Osteoblast (primary cell): ENCODE measurements at regions not wholly inside any gene's neighbourhood (a gene's known extent, or its start where the extent isn't known, plus 50 kb on each side); places are given as distances from the start of the nearest gene placed in this dataset.
A peak's percentile ranks its signal among the peaks of the same experiment; 100 is the strongest.
"Not testable (repeated sequence)": the region's sequence is repeated elsewhere in the genome, so short reads cannot be mapped to it uniquely, and the experiment has no call there.

ENCODE experiments used
- DNase-seq: peaks from one replicate; pipeline ENCODE4 v3.0.0; 2011; ENCODE audit warnings: low spot score, mixed read lengths; ENCODE audit not compliant: insufficient read length; ENCODE audit errors: missing footprints
- H2AFZ ChIP-seq: 2 replicates; pipeline ENCODE4 v1.6.0; 2011; ENCODE audit warnings: mild to moderate bottlenecking, low read length
- H3K27ac ChIP-seq: 2 replicates; pipeline ENCODE4 v1.5.1; 2011; ENCODE audit warnings: mild to moderate bottlenecking, low read depth, low read length, moderate library complexity
- H3K27me3 ChIP-seq: 2 replicates; pipeline ENCODE4 v1.6.0; 2012; ENCODE audit warnings: mild to moderate bottlenecking, control low read depth, inconsistent platforms, low read length, moderate library complexity; ENCODE audit not compliant: insufficient read depth
- H3K36me3 ChIP-seq: 2 replicates; pipeline ENCODE4 v1.5.1; 2011; ENCODE audit warnings: mild to moderate bottlenecking, low read length, control low read depth, moderate library complexity; ENCODE audit not compliant: insufficient read depth
- H3K4me1 ChIP-seq: 2 replicates; pipeline ENCODE4 v1.5.1; 2011; ENCODE audit warnings: mild to moderate bottlenecking, low read length, control low read depth, moderate library complexity; ENCODE audit not compliant: insufficient read depth
- H3K4me2 ChIP-seq: 2 replicates; pipeline ENCODE4 v1.6.0; 2011; ENCODE audit warnings: mild to moderate bottlenecking, low read length; ENCODE audit not compliant: insufficient read depth
- H3K4me3 ChIP-seq: fragments of 200-600 bp; sonication (generic); 3 replicates; pipeline ENCODE4 v1.5.1; 2012; ENCODE audit warnings: mild to moderate bottlenecking, low read length, inconsistent platforms; ENCODE audit not compliant: insufficient read depth
- H3K79me2 ChIP-seq: 2 replicates; pipeline ENCODE4 v1.6.0; 2012; ENCODE audit warnings: mild to moderate bottlenecking, low read length, control low read depth, inconsistent platforms; ENCODE audit not compliant: insufficient read depth
- H3K9me3 ChIP-seq: 2 replicates; pipeline ENCODE4 v1.5.1; 2011; ENCODE audit warnings: low read depth, low read length, control low read depth
- H4K20me1 ChIP-seq: 2 replicates; pipeline ENCODE4 v1.6.0; 2012; ENCODE audit warnings: mild to moderate bottlenecking, low read length, control low read depth; ENCODE audit not compliant: insufficient read depth
- TF ChIP-seq, protein P1 (sequence below): IDR thresholded peaks from 2 replicates; pipeline ENCODE4 v1.5.1; 2011; ENCODE audit warnings: mild to moderate bottlenecking, low read depth, low read length, moderate library complexity; ENCODE audit errors: extremely low read depth

- TF ChIP-seq, protein P1, sequence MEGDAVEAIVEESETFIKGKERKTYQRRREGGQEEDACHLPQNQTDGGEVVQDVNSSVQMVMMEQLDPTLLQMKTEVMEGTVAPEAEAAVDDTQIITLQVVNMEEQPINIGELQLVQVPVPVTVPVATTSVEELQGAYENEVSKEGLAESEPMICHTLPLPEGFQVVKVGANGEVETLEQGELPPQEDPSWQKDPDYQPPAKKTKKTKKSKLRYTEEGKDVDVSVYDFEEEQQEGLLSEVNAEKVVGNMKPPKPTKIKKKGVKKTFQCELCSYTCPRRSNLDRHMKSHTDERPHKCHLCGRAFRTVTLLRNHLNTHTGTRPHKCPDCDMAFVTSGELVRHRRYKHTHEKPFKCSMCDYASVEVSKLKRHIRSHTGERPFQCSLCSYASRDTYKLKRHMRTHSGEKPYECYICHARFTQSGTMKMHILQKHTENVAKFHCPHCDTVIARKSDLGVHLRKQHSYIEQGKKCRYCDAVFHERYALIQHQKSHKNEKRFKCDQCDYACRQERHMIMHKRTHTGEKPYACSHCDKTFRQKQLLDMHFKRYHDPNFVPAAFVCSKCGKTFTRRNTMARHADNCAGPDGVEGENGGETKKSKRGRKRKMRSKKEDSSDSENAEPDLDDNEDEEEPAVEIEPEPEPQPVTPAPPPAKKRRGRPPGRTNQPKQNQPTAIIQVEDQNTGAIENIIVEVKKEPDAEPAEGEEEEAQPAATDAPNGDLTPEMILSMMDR, result no peak
- Histone ChIP-seq H3K27me3 (no peaks in the 10 kb centered on the region), H2AFZ (no peak overlapping the region), H3K4me1 (no peaks in the 10 kb centered on the region), H4K20me1 (no peaks in the 10 kb centered on the region), H3K4me2 (no peak overlapping the region), H3K36me3 (no peaks in the 10 kb centered on the region), H3K4me3 (no peak overlapping the region), H3K79me2 (no peaks in the 10 kb centered on the region), H3K27ac (no peak overlapping the region), H3K9me3 (no peaks in the 10 kb centered on the region)
- no peak for DNase-seq
Observed at GRCh38 chr3:153369561-153370374, 207.7 kb downstream of the RAP2B start.

DNA sequence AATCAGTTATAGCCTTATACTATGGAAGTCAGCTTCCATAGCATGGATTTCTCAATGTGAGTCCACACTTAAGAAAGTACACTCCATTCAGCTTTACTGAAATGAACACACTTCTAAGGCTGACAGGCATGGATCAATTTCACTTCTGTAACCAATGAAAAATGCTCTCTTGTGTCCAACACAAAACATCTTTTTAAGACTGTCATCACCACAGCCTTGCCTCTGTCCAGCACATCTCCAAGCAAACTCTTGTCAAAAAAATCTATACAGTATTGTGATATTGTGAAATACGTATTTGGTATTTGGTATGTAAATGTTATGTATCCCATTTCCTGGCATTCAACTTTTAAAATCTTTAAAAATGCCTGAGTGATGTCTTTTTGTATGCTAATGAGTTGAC is 208.7 kb downstream of the RAP2B start:
- no peaks in the 10 kb centered on the region for H3K79me2 ChIP-seq
- DNase-seq, result no peak

DNA sequence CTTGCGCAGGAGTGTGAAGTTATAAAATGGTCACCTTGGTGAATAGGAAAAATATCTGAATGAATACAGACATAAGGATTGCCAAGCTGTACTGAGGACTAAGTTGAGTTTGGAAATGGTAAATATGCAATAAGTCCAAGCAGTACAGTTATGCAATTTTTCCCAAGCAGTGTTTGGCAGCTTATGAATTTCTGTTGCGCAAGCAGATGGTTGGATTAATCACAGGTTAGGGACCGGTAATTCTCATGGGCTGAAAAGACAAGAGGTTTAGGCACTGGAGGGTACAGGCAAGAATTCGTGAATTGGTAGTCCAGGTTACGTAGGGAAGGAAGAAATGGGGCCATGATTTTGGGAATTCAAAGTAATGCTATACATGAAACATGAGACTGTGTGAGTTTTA is 210.3 kb downstream of the RAP2B start:
- Histone ChIP-seq H3K27me3 (no peaks in the 10 kb centered on the region), H4K20me1 (no peaks in the 10 kb centered on the region), H3K9me3 (no peaks in the 10 kb centered on the region), H3K4me1 (no peaks in the 10 kb centered on the region), H3K79me2 (no peaks in the 10 kb centered on the region), H2AFZ (no peak overlapping the region), H3K27ac (no peak overlapping the region), H3K4me2 (peak overlapping the region; percentile 53), H3K36me3 (no peaks in the 10 kb centered on the region), H3K4me3 (peak overlapping the region; percentile 22)
- TF ChIP-seq, protein P1, result no peak
- peak; percentile 83 for DNase-seq

More for the DNA sequence above, 208.7 kb downstream of the RAP2B start:
- H3K4me2 ChIP-seq, result no peak overlapping the region
- no peaks in the 10 kb centered on the region for H3K4me1 ChIP-seq
- H3K27me3 ChIP-seq, result no peaks in the 10 kb centered on the region
- no peaks in the 10 kb centered on the region for H4K20me1 ChIP-seq
- H3K36me3 ChIP-seq, result no peaks in the 10 kb centered on the region
- TF ChIP-seq, protein P1, result no peak
- no peak overlapping the region for H2AFZ ChIP-seq
- H3K4me3 ChIP-seq, result no peak overlapping the region
- H3K9me3 ChIP-seq, result no peaks in the 10 kb centered on the region
- no peak overlapping the region for H3K27ac ChIP-seq

DNA sequence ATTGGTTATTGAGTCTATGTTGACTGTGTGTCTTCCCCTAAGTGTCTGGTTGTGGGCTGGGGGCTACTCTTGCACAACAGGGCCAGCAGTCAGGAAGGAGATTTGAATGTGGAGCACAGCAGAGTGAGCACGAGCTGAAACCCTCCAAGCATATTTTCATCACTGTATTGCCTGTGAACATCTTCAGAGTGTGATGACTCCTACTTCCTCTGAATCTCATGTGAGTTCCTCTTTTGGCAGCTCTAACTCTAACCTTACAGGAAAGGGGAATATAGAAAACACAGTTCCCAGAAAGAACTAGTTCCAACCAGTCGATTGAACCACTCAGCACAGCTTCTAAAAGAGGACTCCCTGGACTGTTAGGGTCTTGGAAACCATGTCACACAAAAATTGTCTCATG is 211.6 kb downstream of the RAP2B start:
- Histone ChIP-seq H3K4me3 (no peak overlapping the region), H3K27me3 (no peaks in the 10 kb centered on the region), H2AFZ (peak overlapping the region; percentile 21), H3K9me3 (no peaks in the 10 kb centered on the region), H4K20me1 (no peaks in the 10 kb centered on the region), H3K27ac (no peak overlapping the region), H3K79me2 (no peaks in the 10 kb centered on the region), H3K4me2 (no peak overlapping the region), H3K4me1 (no peaks in the 10 kb centered on the region), H3K36me3 (no peaks in the 10 kb centered on the region)
- peak; percentile 75 for DNase-seq
- TF ChIP-seq, protein P1, result no peak

DNA sequence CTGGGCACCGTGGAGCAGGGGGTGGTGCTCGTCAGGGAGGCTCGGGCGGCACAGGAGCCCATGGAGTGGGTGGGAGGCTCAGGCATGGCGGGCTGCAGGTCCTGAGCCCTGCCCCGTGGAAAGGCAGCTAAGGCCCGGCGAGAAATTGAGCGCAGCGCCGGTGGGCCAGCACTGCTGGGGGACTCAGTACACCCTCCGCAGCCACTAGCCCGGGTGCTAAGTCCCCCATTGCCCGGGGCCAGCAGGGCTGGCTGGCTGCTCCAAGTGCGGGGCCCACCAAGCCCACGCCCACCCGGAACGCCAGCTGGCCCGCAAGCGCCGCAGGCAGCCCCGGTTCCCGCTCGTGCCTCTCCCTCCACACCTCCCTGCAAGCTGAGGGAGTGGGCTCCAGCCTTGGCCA is 216.3 kb downstream of the RAP2B start:
- H3K27ac ChIP-seq, DNase-seq, H3K27me3 ChIP-seq, H2AFZ ChIP-seq, H3K79me2 ChIP-seq, H4K20me1 ChIP-seq, H3K4me3 ChIP-seq, H3K4me1 ChIP-seq, H3K4me2 ChIP-seq, H3K36me3 ChIP-seq, H3K9me3 ChIP-seq: not testable (repeated sequence)
